ENCODE measurements at regions not wholly inside any gene's neighbourhood (a gene's known extent, or its start where the extent isn't known, plus 50 kb on each side); places are given as distances from the start of the nearest gene placed in this dataset.

GRCh38 chr4:10346023-10346422 is 111.2 kb downstream of the ZNF518B start:
- TF ChIP-seq CTCF (IDR thresholded peaks at IDR 0.05), result no peak
- no peak for TF ChIP-seq POLR2A (IDR thresholded peaks at IDR 0.05)

All from testis (tissue), 2 donors.